ENCODE measurements at regions not wholly inside any gene's neighbourhood (a gene's known extent, or its start where the extent isn't known, plus 50 kb on each side); places are given as distances from the start of the nearest gene placed in this dataset.
"Not testable (repeated sequence)": the region's sequence is repeated elsewhere in the genome, so short reads cannot be mapped to it uniquely, and the experiment has no call there.

DNA sequence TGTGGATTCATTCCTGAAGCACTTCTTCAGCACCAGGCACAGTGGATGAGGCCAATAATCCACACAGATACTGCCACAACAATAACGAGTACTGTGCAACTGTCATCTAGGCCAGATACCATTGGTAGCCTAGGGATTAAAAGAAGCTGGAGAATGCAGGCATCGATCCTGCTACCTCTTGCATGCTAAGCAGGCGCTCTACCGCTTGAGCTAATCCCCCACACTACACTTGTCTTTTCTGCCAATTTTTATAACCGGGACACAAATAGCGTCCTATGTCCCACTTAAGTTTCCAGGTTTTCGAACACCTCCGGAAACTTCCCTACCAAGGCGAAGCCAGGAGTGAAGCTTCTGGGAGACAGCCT lies 475.9 kb downstream of the PRIM2 start:
- ATAC-seq; FAIRE-seq; H3K27ac ChIP-seq (ENCODE audit: control insufficient read depth, insufficient read depth): not testable (repeated sequence)

DNA sequence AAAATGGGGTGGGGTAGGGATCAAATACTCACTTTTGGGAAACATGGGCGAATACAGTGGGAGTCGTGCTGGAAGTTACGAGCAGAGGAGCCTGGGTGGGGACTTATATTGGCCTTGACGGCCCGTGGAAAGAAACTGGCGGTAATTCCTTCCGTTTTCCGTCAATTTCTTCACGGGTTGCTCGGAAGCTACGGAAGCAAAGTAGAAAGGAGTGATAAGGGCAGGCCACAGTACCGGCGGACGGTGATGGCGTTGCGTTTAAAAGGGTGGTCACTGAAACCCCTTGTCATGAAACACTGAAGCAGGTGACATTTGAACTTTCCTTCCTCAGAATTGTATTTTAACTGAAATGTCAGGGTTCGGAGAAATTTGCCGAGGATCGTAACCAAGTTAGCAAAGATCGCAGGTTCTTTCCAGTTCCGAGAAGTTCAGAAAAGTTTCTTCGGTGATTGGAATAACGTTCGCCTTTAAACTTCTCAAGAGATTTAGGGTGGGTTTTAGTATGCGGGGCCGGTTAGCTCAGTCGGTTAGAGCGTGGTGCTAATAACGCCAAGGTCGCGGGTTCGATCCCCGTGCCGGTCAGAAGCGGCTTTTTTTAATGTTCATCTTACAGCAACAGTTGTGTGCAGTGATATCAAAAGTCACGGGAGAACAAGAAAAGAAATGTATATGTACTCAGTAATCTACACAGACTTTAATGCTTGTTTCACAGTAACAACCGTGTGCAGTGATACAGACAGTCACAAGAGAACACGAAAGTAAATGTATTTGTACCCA lies 482.5 kb downstream of the PRIM2 start:
- H4K20me1 ChIP-seq (ENCODE audit: control insufficient read depth, insufficient read depth); ATAC-seq; H2AFZ ChIP-seq (ENCODE audit: control insufficient read depth, low read depth, low read length); POLR2A ChIA-PET; CTCF ChIA-PET; H3K4me1 ChIP-seq (ENCODE audit: control insufficient read depth, insufficient read depth, low read length); H3K4me3 ChIP-seq; H3K79me2 ChIP-seq (ENCODE audit: control insufficient read depth, insufficient read depth, low read length); H3K27me3 ChIP-seq (replicated peaks in 1 of 2; ENCODE audit: control insufficient read depth in 2 of 2, insufficient read depth in 2 of 2, low read length in 1 of 2); DNase-seq (ENCODE audit: low read depth, low spot score); H3K9ac ChIP-seq (ENCODE audit: control insufficient read depth, insufficient read depth, low read length); H3K4me2 ChIP-seq (ENCODE audit: control insufficient read depth, insufficient read depth); FAIRE-seq; BruUV-seq (replicated peaks); H3K27ac ChIP-seq (ENCODE audit: control insufficient read depth, insufficient read depth); SMC1A ChIA-PET (ENCODE audit: uncharacterized antibody, unreplicated experiment); in situ Hi-C loops (cut with MboI); RAD21 ChIA-PET (ENCODE audit: unreplicated experiment); H3K36me3 ChIP-seq (ENCODE audit: control insufficient read depth in 2 of 2, insufficient read depth in 2 of 2, low read length in 1 of 2); intact Hi-C loops (cut with micrococcal nuclease; ENCODE audit: unreplicated experiment); H3K9me3 ChIP-seq (replicated peaks; ENCODE audit: control insufficient read depth, insufficient read depth, low read length): not testable (repeated sequence)
- 32% methylated on average over 38 of the region's 38 CpGs for WGBS (ENCODE audit: insufficient coverage, insufficient replicate concordance, low lambda C conversion rate, missing lambda C conversion rate)

More for the DNA sequence above, 475.9 kb downstream of the PRIM2 start:
- H4K20me1 ChIP-seq (ENCODE audit: control insufficient read depth, insufficient read depth); SMC1A ChIA-PET (ENCODE audit: uncharacterized antibody, unreplicated experiment); RAD21 ChIA-PET (ENCODE audit: unreplicated experiment); H3K79me2 ChIP-seq (ENCODE audit: control insufficient read depth, insufficient read depth, low read length); DNase-seq (ENCODE audit: low read depth, low spot score); H3K36me3 ChIP-seq (ENCODE audit: control insufficient read depth in 2 of 2, insufficient read depth in 2 of 2, low read length in 1 of 2); H3K9ac ChIP-seq (ENCODE audit: control insufficient read depth, insufficient read depth, low read length); BruUV-seq (replicated peaks); H2AFZ ChIP-seq (ENCODE audit: control insufficient read depth, low read depth, low read length); intact Hi-C loops (cut with micrococcal nuclease; ENCODE audit: unreplicated experiment); CTCF ChIA-PET; H3K27me3 ChIP-seq (replicated peaks in 1 of 2; ENCODE audit: control insufficient read depth in 2 of 2, insufficient read depth in 2 of 2, low read length in 1 of 2); H3K4me1 ChIP-seq (ENCODE audit: control insufficient read depth, insufficient read depth, low read length); H3K4me2 ChIP-seq (ENCODE audit: control insufficient read depth, insufficient read depth); H3K9me3 ChIP-seq (replicated peaks; ENCODE audit: control insufficient read depth, insufficient read depth, low read length); in situ Hi-C loops (cut with MboI); POLR2A ChIA-PET; H3K4me3 ChIP-seq: not testable (repeated sequence)
- 13% methylated on average over 9 of the region's 9 CpGs for WGBS (ENCODE audit: insufficient coverage, insufficient replicate concordance, low lambda C conversion rate, missing lambda C conversion rate)

- WGBS (ENCODE audit: insufficient coverage, insufficient replicate concordance, low lambda C conversion rate, missing lambda C conversion rate) = 46% methylated on average over 7 of the region's 21 CpGs
- H3K4me1 ChIP-seq (ENCODE audit: control insufficient read depth, insufficient read depth, low read length); ATAC-seq; RAD21 ChIA-PET (ENCODE audit: unreplicated experiment); H3K27me3 ChIP-seq (replicated peaks in 1 of 2; ENCODE audit: control insufficient read depth in 2 of 2, insufficient read depth in 2 of 2, low read length in 1 of 2); BruUV-seq (replicated peaks); CTCF ChIA-PET; intact Hi-C loops (cut with micrococcal nuclease; ENCODE audit: unreplicated experiment); FAIRE-seq; H3K27ac ChIP-seq (ENCODE audit: control insufficient read depth, insufficient read depth); H3K9me3 ChIP-seq (replicated peaks; ENCODE audit: control insufficient read depth, insufficient read depth, low read length); H3K4me3 ChIP-seq; H3K36me3 ChIP-seq (ENCODE audit: control insufficient read depth in 2 of 2, insufficient read depth in 2 of 2, low read length in 1 of 2); H3K9ac ChIP-seq (ENCODE audit: control insufficient read depth, insufficient read depth, low read length); H4K20me1 ChIP-seq (ENCODE audit: control insufficient read depth, insufficient read depth); DNase-seq (ENCODE audit: low read depth, low spot score); H2AFZ ChIP-seq (ENCODE audit: control insufficient read depth, low read depth, low read length); H3K79me2 ChIP-seq (ENCODE audit: control insufficient read depth, insufficient read depth, low read length); in situ Hi-C loops (cut with MboI); H3K4me2 ChIP-seq (ENCODE audit: control insufficient read depth, insufficient read depth); POLR2A ChIA-PET; SMC1A ChIA-PET (ENCODE audit: uncharacterized antibody, unreplicated experiment): not testable (repeated sequence)
These were observed 491.2 kb downstream of the PRIM2 start for GRCh38 chr6:57808581-57808980.

DNA sequence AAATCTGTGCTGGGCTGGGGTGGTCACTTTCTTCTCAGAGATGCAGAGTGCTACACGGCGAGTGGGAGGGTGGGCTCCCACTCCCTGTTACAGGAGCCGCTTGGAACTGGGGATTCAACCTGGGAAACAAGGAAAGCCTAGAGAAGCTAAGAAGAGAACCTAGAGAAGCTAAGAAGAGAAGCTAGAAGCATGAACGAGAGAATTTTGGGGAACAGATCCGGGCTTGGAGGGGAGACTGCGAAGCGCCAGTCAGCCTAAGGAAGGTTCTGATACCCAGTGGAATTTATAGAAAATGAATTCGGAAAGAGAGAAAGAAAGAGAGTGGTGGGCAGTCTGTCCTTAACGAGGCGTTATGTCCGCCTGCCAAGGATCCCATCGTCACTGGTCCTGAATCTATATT lies 492.0 kb downstream of the PRIM2 start:
- H3K79me2 ChIP-seq (ENCODE audit: control insufficient read depth, insufficient read depth, low read length); RAD21 ChIA-PET (ENCODE audit: unreplicated experiment); H4K20me1 ChIP-seq (ENCODE audit: control insufficient read depth, insufficient read depth); DNase-seq (ENCODE audit: low read depth, low spot score); intact Hi-C loops (cut with micrococcal nuclease; ENCODE audit: unreplicated experiment); in situ Hi-C loops (cut with MboI); H2AFZ ChIP-seq (ENCODE audit: control insufficient read depth, low read depth, low read length); H3K4me1 ChIP-seq (ENCODE audit: control insufficient read depth, insufficient read depth, low read length); H3K4me3 ChIP-seq; SMC1A ChIA-PET (ENCODE audit: uncharacterized antibody, unreplicated experiment); ATAC-seq; BruUV-seq (replicated peaks); H3K27me3 ChIP-seq (replicated peaks in 1 of 2; ENCODE audit: control insufficient read depth in 2 of 2, insufficient read depth in 2 of 2, low read length in 1 of 2); CTCF ChIA-PET; H3K36me3 ChIP-seq (ENCODE audit: control insufficient read depth in 2 of 2, insufficient read depth in 2 of 2, low read length in 1 of 2); POLR2A ChIA-PET; FAIRE-seq; H3K27ac ChIP-seq (ENCODE audit: control insufficient read depth, insufficient read depth); H3K9ac ChIP-seq (ENCODE audit: control insufficient read depth, insufficient read depth, low read length); H3K9me3 ChIP-seq (replicated peaks; ENCODE audit: control insufficient read depth, insufficient read depth, low read length); H3K4me2 ChIP-seq (ENCODE audit: control insufficient read depth, insufficient read depth): not testable (repeated sequence)
- WGBS (ENCODE audit: insufficient coverage, insufficient replicate concordance, low lambda C conversion rate, missing lambda C conversion rate) = 58% methylated on average over 8 of the region's 12 CpGs
